Activated T-helper 17 cell treated with anti-CD3 and anti-CD28 coated beads, Interleukin-2, amount 50 U/mL, for 72 hours (primary cell): ENCODE measurements at regions not wholly inside any gene's neighbourhood (a gene's known extent, or its start where the extent isn't known, plus 50 kb on each side); places are given as distances from the start of the nearest gene placed in this dataset.

Experiments used
- ATAC-seq: fragments of 150-1000 bp; cut with Tn5 transposase; replicated peaks from 2 replicates; pipeline ENCODE4 v1.10.0; 2021; ENCODE audit warnings: mild to moderate bottlenecking, moderate library complexity
- H3K27ac Mint-ChIP-seq: one replicate; pipeline ENCODE4 v1.8.0; 2022; ENCODE audit warnings: mixed read lengths
- H3K27me3 Mint-ChIP-seq: one replicate; pipeline ENCODE4 v1.8.0; 2022; ENCODE audit warnings: mixed read lengths
- H3K36me3 Mint-ChIP-seq: one replicate; pipeline ENCODE4 v1.8.0; 2022; ENCODE audit warnings: low read depth, mild to moderate bottlenecking, mixed read lengths
- H3K4me1 Mint-ChIP-seq: one replicate; pipeline ENCODE4 v1.8.0; 2022; ENCODE audit warnings: mixed read lengths
- H3K4me3 Mint-ChIP-seq: one replicate; pipeline ENCODE4 v1.8.0; 2022; ENCODE audit warnings: mild to moderate bottlenecking, mixed read lengths
- H3K9me3 Mint-ChIP-seq: one replicate; pipeline ENCODE4 v1.8.0; 2022; ENCODE audit warnings: mixed read lengths

- Mint-ChIP-seq H3K4me3 (no peak overlapping the region), H3K9me3 (no peaks in the 10 kb centered on the region), H3K27ac (no peak overlapping the region), H3K27me3 (peaks cover 10% of the 10 kb centered on the region), H3K36me3 (no peaks in the 10 kb centered on the region), H3K4me1 (no peaks in the 10 kb centered on the region)
- no peak for ATAC-seq
Measured at GRCh38 chr12:83199069-83199468, 512.4 kb downstream of the TMTC2 start.

DNA sequence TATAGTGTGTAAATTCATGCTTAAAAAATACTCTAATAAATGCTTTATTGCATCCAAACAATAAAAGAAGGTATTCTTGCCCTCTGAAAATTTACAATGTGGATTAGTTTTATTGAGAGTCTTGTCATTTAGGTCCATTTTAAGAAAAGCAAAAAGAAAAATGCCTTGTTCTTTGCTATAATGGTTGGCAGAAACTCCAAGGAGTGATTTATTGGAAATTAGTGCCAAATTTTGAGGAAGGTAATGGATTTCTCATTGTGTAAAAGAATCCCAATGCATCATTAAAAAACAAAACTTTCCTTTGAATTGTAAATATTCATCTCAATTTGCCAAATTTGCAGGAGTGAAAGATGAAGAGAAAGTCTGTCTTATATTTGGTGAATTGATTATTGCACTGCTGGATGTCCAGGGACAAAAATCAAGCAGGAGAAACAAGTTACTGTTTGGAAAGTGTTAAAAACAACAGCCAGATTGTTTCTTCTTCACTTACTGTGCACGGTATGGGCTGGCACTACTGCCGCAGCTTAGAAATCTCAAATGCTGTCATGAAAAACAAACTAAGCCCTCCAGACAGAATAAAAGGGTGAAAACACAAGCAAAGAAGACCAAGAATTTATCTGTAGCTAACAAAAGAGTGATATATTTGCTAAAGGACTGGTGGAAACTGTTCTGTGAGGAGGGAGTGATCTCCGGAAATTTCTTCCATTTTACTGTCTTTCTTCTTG lies 511.7 kb downstream of the TMTC2 start:
- Mint-ChIP-seq H3K4me1 (no peaks in the 10 kb centered on the region), H3K27ac (no peak overlapping the region)
- no peak for ATAC-seq

GRCh38 chr12:83197483-83197914 lies 510.8 kb downstream of the TMTC2 start:
- no peaks in the 10 kb centered on the region for H3K4me1 Mint-ChIP-seq
- no peaks in the 10 kb centered on the region for H3K9me3 Mint-ChIP-seq
- no peak overlapping the region for H3K27ac Mint-ChIP-seq
- H3K36me3 Mint-ChIP-seq: no peaks in the 10 kb centered on the region
- no peak for ATAC-seq
- H3K27me3 Mint-ChIP-seq: peaks cover 10% of the 10 kb centered on the region
- no peak overlapping the region for H3K4me3 Mint-ChIP-seq

More for the DNA sequence above, 511.7 kb downstream of the TMTC2 start:
- no peaks in the 10 kb centered on the region for H3K9me3 Mint-ChIP-seq
- no peak overlapping the region for H3K4me3 Mint-ChIP-seq
- H3K36me3 Mint-ChIP-seq: no peaks in the 10 kb centered on the region
- peaks cover 10% of the 10 kb centered on the region for H3K27me3 Mint-ChIP-seq

DNA sequence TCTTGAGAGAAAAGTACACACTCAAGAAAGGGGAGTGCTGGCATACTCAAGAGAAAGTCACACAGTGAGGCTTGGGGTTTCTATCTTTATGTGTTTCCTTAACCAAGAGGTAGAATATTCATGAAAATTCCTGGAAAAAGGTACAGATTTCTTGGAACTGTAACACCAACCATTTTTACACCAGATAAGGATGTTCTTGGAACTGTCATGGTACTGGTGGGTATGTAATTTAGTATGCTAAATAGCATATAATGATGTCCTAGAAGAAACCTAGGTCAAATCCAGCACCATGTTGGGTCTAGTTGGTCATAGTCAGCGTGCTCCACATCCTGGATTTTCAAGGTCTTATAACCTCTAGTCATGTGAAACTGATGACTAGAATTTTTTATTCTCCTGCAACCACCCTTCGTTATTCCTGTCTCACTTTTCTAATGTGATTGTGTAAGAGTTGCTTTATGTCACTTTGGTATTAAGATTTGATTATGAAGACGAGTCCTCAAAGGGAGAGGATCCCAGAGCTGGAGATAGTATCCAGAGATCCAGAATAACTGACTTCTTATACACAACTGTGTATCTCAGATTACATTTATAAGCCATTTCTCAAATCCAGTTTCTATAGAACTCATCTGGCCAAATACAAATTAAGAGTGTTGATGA lies 510.1 kb downstream of the TMTC2 start:
- Mint-ChIP-seq H3K27ac (no peak overlapping the region), H3K36me3 (no peaks in the 10 kb centered on the region), H3K27me3 (peaks cover 15% of the 10 kb centered on the region), H3K9me3 (no peaks in the 10 kb centered on the region), H3K4me3 (no peak overlapping the region), H3K4me1 (no peaks in the 10 kb centered on the region)
- ATAC-seq: no peak

DNA sequence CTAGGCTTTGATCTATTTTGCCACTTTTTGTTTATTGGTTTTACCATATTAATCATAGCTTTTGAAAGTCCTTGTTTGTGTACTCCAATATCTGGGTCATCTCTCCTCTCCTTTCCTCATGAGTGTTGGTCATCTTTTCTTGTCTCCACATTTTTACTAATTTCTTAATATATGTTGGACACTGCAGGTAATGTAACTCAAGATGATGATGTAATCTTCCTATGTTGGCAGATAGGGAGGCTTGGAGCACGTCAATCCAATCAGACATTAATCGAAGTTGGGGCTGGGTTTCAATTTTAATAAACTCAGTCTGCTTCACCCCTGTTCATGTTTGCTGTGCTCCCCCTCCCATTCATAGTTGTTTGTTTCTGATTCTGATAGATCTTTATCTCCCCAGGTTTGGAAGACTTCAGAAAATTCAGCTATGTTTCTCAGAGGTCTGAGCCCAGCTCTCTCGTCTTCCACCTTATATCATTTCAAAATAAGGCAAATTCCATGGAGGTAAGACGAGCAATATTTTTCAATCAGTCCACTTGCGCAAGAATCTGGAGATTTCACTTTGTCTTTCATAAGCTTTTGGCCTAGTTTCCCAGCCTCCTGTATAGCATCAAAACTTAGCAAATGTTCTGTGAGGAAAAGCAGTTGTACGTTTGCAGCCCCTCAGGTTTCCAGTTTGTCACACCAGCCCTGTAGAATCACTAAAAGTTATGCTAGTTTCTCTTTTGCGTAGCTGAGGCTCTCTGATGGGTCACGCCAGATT lies 504.1 kb downstream of the TMTC2 start:
- Mint-ChIP-seq H3K4me1 (no peaks in the 10 kb centered on the region), H3K27ac (no peak overlapping the region), H3K27me3 (peaks cover 10% of the 10 kb centered on the region), H3K36me3 (no peaks in the 10 kb centered on the region), H3K9me3 (no peaks in the 10 kb centered on the region), H3K4me3 (no peak overlapping the region)
- ATAC-seq: no peak

DNA sequence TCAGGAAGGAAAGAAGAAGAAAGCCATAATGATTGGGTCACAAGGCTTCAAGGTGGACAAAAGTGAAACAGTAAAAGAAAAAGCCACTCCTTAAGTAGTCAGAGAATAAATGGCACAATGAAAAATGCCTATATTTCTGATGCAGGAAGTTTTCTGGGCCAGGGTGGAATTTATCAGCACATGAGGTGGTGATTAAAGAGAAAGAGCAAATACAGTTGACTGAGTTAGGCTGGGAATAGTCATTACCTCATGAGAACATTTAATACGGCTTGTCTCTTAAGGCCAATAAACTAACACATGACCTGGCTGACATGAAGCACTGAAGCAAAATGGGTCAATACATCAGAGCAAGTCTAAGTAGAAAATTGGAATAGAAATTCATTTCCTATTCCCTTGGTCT lies 499.7 kb downstream of the TMTC2 start:
- H3K27me3 Mint-ChIP-seq: no peaks in the 10 kb centered on the region
- no peaks in the 10 kb centered on the region for H3K36me3 Mint-ChIP-seq
- H3K4me3 Mint-ChIP-seq: no peak overlapping the region
- ATAC-seq: no peak
- H3K9me3 Mint-ChIP-seq: no peaks in the 10 kb centered on the region
- no peaks in the 10 kb centered on the region for H3K4me1 Mint-ChIP-seq
- H3K27ac Mint-ChIP-seq: no peak overlapping the region

- no peak for ATAC-seq
- Mint-ChIP-seq H3K9me3 (no peaks in the 10 kb centered on the region), H3K36me3 (no peaks in the 10 kb centered on the region), H3K4me3 (no peak overlapping the region), H3K4me1 (no peaks in the 10 kb centered on the region), H3K27ac (no peak overlapping the region), H3K27me3 (no peaks in the 10 kb centered on the region)
Measured at GRCh38 chr12:83185241-83185640, 498.5 kb downstream of the TMTC2 start.
